Kidney epithelial cell (primary cell): ENCODE measurements at regions not wholly inside any gene's neighbourhood (a gene's known extent, or its start where the extent isn't known, plus 50 kb on each side); places are given as distances from the start of the nearest gene placed in this dataset.

Source experiments
- DNase-seq: peaks from one replicate; pipeline ENCODE4 v3.0.0-alpha.2; 2010; ENCODE audit warnings: low read depth
- H3K27me3 ChIP-seq: 2 replicates; pipeline ENCODE4 v1.6.0; 2011; ENCODE audit warnings: low read length; ENCODE audit not compliant: control insufficient read depth, insufficient read depth
- H3K36me3 ChIP-seq: 2 replicates; pipeline ENCODE4 v1.5.1; 2011; ENCODE audit warnings: low read length; ENCODE audit not compliant: control insufficient read depth, insufficient read depth
- H3K4me3 ChIP-seq: 2 replicates; pipeline ENCODE4 v1.5.1; 2011; ENCODE audit warnings: low read depth, mild to moderate bottlenecking, control low read depth, low read length
- TF ChIP-seq, protein P1 (sequence below): IDR thresholded peaks from 2 replicates; pipeline ENCODE4 v1.5.1; 2011; ENCODE audit warnings: mild to moderate bottlenecking, moderate library complexity, low read length, control low read depth, inconsistent platforms; ENCODE audit not compliant: insufficient read depth, poor library complexity, severe bottlenecking

DNA sequence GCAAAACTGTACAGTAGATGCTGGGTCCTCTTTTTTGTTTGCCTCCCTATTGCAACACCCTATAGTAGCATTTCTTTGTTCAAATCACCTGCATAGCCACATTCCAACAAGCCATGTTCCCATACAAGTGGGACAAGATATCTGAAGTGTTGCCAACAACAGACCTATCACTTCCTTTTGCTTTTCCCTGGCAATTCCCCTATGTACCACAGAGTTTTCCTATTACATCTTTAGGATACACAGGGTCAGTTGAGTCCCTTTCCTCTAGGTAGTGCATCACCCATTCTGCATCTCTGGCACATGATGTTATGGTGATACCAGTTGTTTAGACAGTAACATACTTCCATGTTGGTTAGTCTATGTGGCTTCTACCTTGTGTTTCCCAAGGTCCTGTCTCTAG, 125.1 kb upstream of the FBXL7 start:
- H3K36me3 ChIP-seq: no peaks in the 10 kb centered on the region
- no peaks in the 10 kb centered on the region for H3K27me3 ChIP-seq
- no peak for DNase-seq
- TF ChIP-seq, protein P1, sequence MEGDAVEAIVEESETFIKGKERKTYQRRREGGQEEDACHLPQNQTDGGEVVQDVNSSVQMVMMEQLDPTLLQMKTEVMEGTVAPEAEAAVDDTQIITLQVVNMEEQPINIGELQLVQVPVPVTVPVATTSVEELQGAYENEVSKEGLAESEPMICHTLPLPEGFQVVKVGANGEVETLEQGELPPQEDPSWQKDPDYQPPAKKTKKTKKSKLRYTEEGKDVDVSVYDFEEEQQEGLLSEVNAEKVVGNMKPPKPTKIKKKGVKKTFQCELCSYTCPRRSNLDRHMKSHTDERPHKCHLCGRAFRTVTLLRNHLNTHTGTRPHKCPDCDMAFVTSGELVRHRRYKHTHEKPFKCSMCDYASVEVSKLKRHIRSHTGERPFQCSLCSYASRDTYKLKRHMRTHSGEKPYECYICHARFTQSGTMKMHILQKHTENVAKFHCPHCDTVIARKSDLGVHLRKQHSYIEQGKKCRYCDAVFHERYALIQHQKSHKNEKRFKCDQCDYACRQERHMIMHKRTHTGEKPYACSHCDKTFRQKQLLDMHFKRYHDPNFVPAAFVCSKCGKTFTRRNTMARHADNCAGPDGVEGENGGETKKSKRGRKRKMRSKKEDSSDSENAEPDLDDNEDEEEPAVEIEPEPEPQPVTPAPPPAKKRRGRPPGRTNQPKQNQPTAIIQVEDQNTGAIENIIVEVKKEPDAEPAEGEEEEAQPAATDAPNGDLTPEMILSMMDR: no peak
- no peak overlapping the region for H3K4me3 ChIP-seq

DNA sequence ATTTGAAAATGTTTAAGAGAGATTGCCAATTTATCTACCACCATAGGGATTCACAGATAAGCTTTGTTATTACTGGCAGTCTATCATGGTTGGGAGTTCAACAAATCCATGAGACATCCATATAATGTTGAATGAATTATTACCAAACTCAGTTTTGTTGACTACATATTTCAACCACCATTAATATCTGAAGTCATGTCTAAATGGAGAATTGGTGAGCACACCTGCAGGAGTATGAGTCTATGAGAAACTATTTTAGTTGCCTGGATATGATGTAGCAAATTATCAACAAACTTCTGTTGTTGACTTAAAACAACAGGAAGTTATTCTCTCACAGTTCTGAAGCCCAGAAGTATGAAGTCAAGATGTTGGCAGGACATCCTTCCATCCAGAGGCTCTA, 126.8 kb upstream of the FBXL7 start:
- no peak for DNase-seq
- H3K27me3 ChIP-seq: no peaks in the 10 kb centered on the region
- no peaks in the 10 kb centered on the region for H3K36me3 ChIP-seq
- TF ChIP-seq, protein P1: no peak
- no peak overlapping the region for H3K4me3 ChIP-seq

GRCh38 chr5:15371184-15371583, 128.8 kb upstream of the FBXL7 start:
- H3K4me3 ChIP-seq: no peak overlapping the region
- H3K36me3 ChIP-seq: no peaks in the 10 kb centered on the region
- no peaks in the 10 kb centered on the region for H3K27me3 ChIP-seq
- no peak for DNase-seq
- TF ChIP-seq, protein P1: no peak

DNA sequence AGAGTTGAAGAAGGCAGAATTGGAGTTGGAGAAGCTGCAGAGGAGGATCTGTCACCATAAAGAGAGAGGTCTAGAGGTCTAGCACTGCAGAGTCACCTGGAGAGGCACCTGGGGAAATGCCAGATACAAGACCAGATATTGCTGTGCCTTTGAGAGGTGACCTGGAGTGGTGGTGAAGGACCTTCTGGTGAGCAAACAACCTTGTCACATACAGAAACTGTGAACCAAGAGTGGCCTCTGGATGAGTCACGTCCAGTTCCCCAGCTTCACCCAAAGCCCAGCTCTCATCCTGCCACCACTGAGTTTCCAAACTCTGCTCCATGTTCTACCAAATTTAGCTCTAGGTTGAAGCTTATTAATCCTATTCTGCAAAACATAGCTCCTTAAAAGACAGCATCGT, 131.1 kb upstream of the FBXL7 start:
- TF ChIP-seq, protein P1: no peak
- no peak overlapping the region for H3K4me3 ChIP-seq

GRCh38 chr5:15367489-15367888, 132.5 kb upstream of the FBXL7 start:
- no peak for DNase-seq
- Histone ChIP-seq H3K36me3 (no peaks in the 10 kb centered on the region), H3K27me3 (no peaks in the 10 kb centered on the region), H3K4me3 (no peak overlapping the region)
- TF ChIP-seq, protein P1: no peak

More for the DNA sequence above, 131.1 kb upstream of the FBXL7 start:
- no peaks in the 10 kb centered on the region for H3K36me3 ChIP-seq
- no peak for DNase-seq
- H3K27me3 ChIP-seq: no peaks in the 10 kb centered on the region

DNA sequence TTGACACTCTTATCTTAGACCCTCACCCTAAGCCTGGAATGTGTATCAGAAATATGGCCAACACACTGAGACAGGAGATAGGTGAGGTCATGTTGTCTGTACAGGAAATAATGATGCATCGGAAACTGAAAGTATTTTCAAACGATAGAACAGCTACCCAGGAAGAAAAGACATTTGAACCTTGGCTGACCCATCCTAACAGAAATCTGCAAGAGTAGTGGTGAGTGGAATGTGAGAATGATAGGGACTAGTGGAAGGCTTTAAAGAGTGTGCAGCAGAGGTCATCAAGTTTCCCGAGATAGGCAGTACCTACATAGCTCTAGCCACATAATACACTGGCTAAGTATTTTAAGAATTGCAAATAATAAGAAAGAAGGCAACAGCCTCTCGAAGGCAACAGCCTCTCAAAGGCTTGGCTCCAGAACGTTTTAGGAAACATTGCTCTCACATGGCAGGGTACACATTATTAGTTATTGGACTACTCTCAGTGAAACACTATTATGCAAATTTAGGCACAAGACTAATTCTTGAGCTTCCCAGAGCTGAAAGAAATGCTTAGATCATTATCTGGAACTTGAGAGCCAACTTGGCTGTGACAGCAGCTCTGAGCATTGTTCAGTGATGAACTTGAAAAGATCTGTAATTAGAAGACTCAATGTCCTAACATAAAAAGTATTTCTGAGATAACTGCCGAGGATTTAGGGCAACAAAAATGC, 133.1 kb upstream of the FBXL7 start:
- no peaks in the 10 kb centered on the region for H3K27me3 ChIP-seq
- TF ChIP-seq, protein P1: no peak
- no peak overlapping the region for H3K4me3 ChIP-seq
- no peaks in the 10 kb centered on the region for H3K36me3 ChIP-seq
- no peak for DNase-seq
